ENCODE measurements at regions not wholly inside any gene's neighbourhood (a gene's known extent, or its start where the extent isn't known, plus 50 kb on each side); places are given as distances from the start of the nearest gene placed in this dataset.
A peak's percentile ranks its signal among the peaks of the same experiment; 100 is the strongest.

- POLR2A ChIA-PET, result no interaction called here
- DNase-seq (ENCODE audit: extremely low spot score), result no peak
- CTCF ChIA-PET, result interaction anchor here (1.9 kb wide), 1 partner anchor 9 kb away, joined by 5 read pairs; no protein-coding TSS in a partner anchor
Observed at GRCh38 chr6:87936065-87936464, 111.6 kb upstream of the SPACA1 start.

GRCh38 chr6:87935196-87935595, 112.4 kb upstream of the SPACA1 start:
- TF ChIP-seq NFRKB (IDR thresholded peaks at IDR 0.05) (no peak), ARNT (IDR thresholded peaks at IDR 0.05) (no peak), TARDBP (IDR thresholded peaks at IDR 0.05) (no peak), SP1 (IDR thresholded peaks at IDR 0.05) (no peak), PKNOX1 (IDR thresholded peaks at IDR 0.05) (no peak), BHLHE40 (IDR thresholded peaks at IDR 0.05; ENCODE audit: borderline replicate concordance) (no peak), SUZ12 (IDR thresholded peaks at IDR 0.05) (no peak)
- ChIA-PET CTCF (interaction anchor here (1.9 kb wide), 1 partner anchor 9 kb away, joined by 5 read pairs; no protein-coding TSS in a partner anchor), POLR2A (no interaction called here)
- no peak for DNase-seq (ENCODE audit: extremely low spot score)

More at GRCh38 chr6:87936065-87936464, 111.6 kb upstream of the SPACA1 start:
- TF ChIP-seq FOXA1 (IDR thresholded peaks at IDR 0.05) (no peak), CTBP1 (IDR thresholded peaks at IDR 0.05; ENCODE audit: borderline replicate concordance) (no peak), FOXM1 (IDR thresholded peaks at IDR 0.05; ENCODE audit: borderline replicate concordance) (no peak), FOXK2 (IDR thresholded peaks at IDR 0.05) (no peak), NFRKB (IDR thresholded peaks at IDR 0.05) (no peak), SUZ12 (IDR thresholded peaks at IDR 0.05) (no peak), ARNT (IDR thresholded peaks at IDR 0.05) (no peak)

- POLR2A ChIA-PET, result no interaction called here
- TF ChIP-seq FOXK2 (IDR thresholded peaks at IDR 0.05), result no peak
- TF ChIP-seq LEF1 (IDR thresholded peaks at IDR 0.05; ENCODE audit: borderline replicate concordance), result no peak
- no peak for TF ChIP-seq ARNT (IDR thresholded peaks at IDR 0.05)
- no peak for TF ChIP-seq BHLHE40 (IDR thresholded peaks at IDR 0.05; ENCODE audit: borderline replicate concordance)
- no peak for TF ChIP-seq CTBP1 (IDR thresholded peaks at IDR 0.05; ENCODE audit: borderline replicate concordance)
- no peak for TF ChIP-seq HDGF (IDR thresholded peaks at IDR 0.05; ENCODE audit: borderline replicate concordance)
- no peak for TF ChIP-seq SUZ12 (IDR thresholded peaks at IDR 0.05)
- DNase-seq (ENCODE audit: extremely low spot score), result no peak
Observed at GRCh38 chr6:87932361-87932760, 115.3 kb upstream of the SPACA1 start.

GRCh38 chr6:87929843-87930288, 117.8 kb upstream of the SPACA1 start:
- POLR2A ChIA-PET, result interaction anchor here (0.9 kb wide), 1 partner anchor 228 kb away, joined by 6 read pairs; the partner anchor contains the start of gene AKIRIN2
- TF ChIP-seq FOXA1 (IDR thresholded peaks at IDR 0.05) (no peak), SP1 (IDR thresholded peaks at IDR 0.05) (no peak), PKNOX1 (IDR thresholded peaks at IDR 0.05) (no peak), SUZ12 (IDR thresholded peaks at IDR 0.05) (no peak), ARNT (IDR thresholded peaks at IDR 0.05) (no peak), CTBP1 (IDR thresholded peaks at IDR 0.05; ENCODE audit: borderline replicate concordance) (no peak), FOXK2 (IDR thresholded peaks at IDR 0.05) (no peak), BHLHE40 (IDR thresholded peaks at IDR 0.05; ENCODE audit: borderline replicate concordance) (no peak), TARDBP (IDR thresholded peaks at IDR 0.05) (no peak), L3MBTL2 (conservative IDR thresholded peaks at IDR 0.05) (no peak; the same call in 1 of the 2 replicates), ELF4 (IDR thresholded peaks at IDR 0.05) (no peak), ZNF384 (IDR thresholded peaks at IDR 0.05) (no peak), NFRKB (IDR thresholded peaks at IDR 0.05) (no peak), HDGF (IDR thresholded peaks at IDR 0.05; ENCODE audit: borderline replicate concordance) (no peak), FOXM1 (IDR thresholded peaks at IDR 0.05; ENCODE audit: borderline replicate concordance) (no peak), LEF1 (IDR thresholded peaks at IDR 0.05; ENCODE audit: borderline replicate concordance) (no peak)
- DNase-seq (ENCODE audit: extremely low spot score), result peak; percentile 85
- CTCF ChIA-PET, result interaction anchor here (0.5 to 1.2 kb wide), 7 partner anchors 11 to 869 kb away, joined by 3 to 6 read pairs (median 3); no protein-coding TSS in a partner anchor

More at GRCh38 chr6:87932361-87932760, 115.3 kb upstream of the SPACA1 start:
- CTCF ChIA-PET, result interaction anchor here (0.7 to 1.3 kb wide), 3 partner anchors 12 to 306 kb away, joined by 3 to 6 read pairs (median 4); no protein-coding TSS in a partner anchor

GRCh38 chr6:87926687-87927086, 121.0 kb upstream of the SPACA1 start:
- POLR2A ChIA-PET, result no interaction called here
- DNase-seq (ENCODE audit: extremely low spot score), result no peak
- TF ChIP-seq FOXK2 (IDR thresholded peaks at IDR 0.05) (no peak), ELF4 (IDR thresholded peaks at IDR 0.05) (no peak), L3MBTL2 (conservative IDR thresholded peaks at IDR 0.05) (no peak), CTBP1 (IDR thresholded peaks at IDR 0.05; ENCODE audit: borderline replicate concordance) (no peak), ZNF384 (IDR thresholded peaks at IDR 0.05) (no peak), FOXA1 (IDR thresholded peaks at IDR 0.05) (no peak), TARDBP (IDR thresholded peaks at IDR 0.05) (no peak), PKNOX1 (IDR thresholded peaks at IDR 0.05) (no peak), SUZ12 (IDR thresholded peaks at IDR 0.05) (no peak), ARNT (IDR thresholded peaks at IDR 0.05) (no peak), BHLHE40 (IDR thresholded peaks at IDR 0.05; ENCODE audit: borderline replicate concordance) (no peak), NFRKB (IDR thresholded peaks at IDR 0.05) (no peak), LEF1 (IDR thresholded peaks at IDR 0.05; ENCODE audit: borderline replicate concordance) (no peak), SP1 (IDR thresholded peaks at IDR 0.05) (no peak), HDGF (IDR thresholded peaks at IDR 0.05; ENCODE audit: borderline replicate concordance) (no peak), FOXM1 (IDR thresholded peaks at IDR 0.05; ENCODE audit: borderline replicate concordance) (no peak)
- CTCF ChIA-PET, result no interaction called here

GRCh38 chr6:87926072-87926471, 121.6 kb upstream of the SPACA1 start:
- DNase-seq (ENCODE audit: extremely low spot score), result no peak
- ChIA-PET POLR2A (no interaction called here), CTCF (interaction anchor here (1.3 kb wide), 1 partner anchor 10 kb away, joined by 3 read pairs; no protein-coding TSS in a partner anchor)
- TF ChIP-seq BHLHE40 (IDR thresholded peaks at IDR 0.05; ENCODE audit: borderline replicate concordance) (no peak), ELF4 (IDR thresholded peaks at IDR 0.05) (no peak), LEF1 (IDR thresholded peaks at IDR 0.05; ENCODE audit: borderline replicate concordance) (no peak), FOXA1 (IDR thresholded peaks at IDR 0.05) (no peak), FOXM1 (IDR thresholded peaks at IDR 0.05; ENCODE audit: borderline replicate concordance) (no peak), CTBP1 (IDR thresholded peaks at IDR 0.05; ENCODE audit: borderline replicate concordance) (no peak), SUZ12 (IDR thresholded peaks at IDR 0.05) (no peak), FOXK2 (IDR thresholded peaks at IDR 0.05) (no peak), SP1 (IDR thresholded peaks at IDR 0.05) (no peak), ZNF384 (IDR thresholded peaks at IDR 0.05) (no peak), TARDBP (IDR thresholded peaks at IDR 0.05) (no peak), HDGF (IDR thresholded peaks at IDR 0.05; ENCODE audit: borderline replicate concordance) (no peak), NFRKB (IDR thresholded peaks at IDR 0.05) (no peak), ARNT (IDR thresholded peaks at IDR 0.05) (no peak), L3MBTL2 (conservative IDR thresholded peaks at IDR 0.05) (no peak)

All from HEK293T (cell line).